HCT116 (cell line): ENCODE measurements at regions not wholly inside any gene's neighbourhood (a gene's known extent, or its start where the extent isn't known, plus 50 kb on each side); places are given as distances from the start of the nearest gene placed in this dataset.

ENCODE experiments used
- ATAC-seq: fragments of 200-7000 bp; cut with Tn5 transposase; 2 replicates; pipeline ENCODE4 v1.9.1; 2020; ENCODE audit warnings: mild to moderate bottlenecking, moderate library complexity
- BruUV-seq: library from RNA; stranded (reverse); fragments of 400-500 nt; replicated peaks from 2 replicates; lab custom pipeline; 2021; lab: Mats Ljungman, UMichigan
- CTCF ChIA-PET: fragments of 300-600 bp; sonication (Branson Sonifier 250); formaldehyde crosslinking; loops from one replicate; lab custom pipeline; 2021; ENCODE audit warnings: antibody characterized with exemption; lab: Charles Lee
- POLR2A ChIA-PET: fragments of 300-600, 350-600 bp; sonication (Branson Sonifier 250); formaldehyde crosslinking; loops from one replicate; lab custom pipeline; 2021; ENCODE audit warnings: antibody characterized with exemption; lab: Charles Lee
- RAD21 ChIA-PET, 2 experiments: fragments of 300-600 bp; sonication (Branson Sonifier 250); formaldehyde crosslinking; loops; one replicate each; lab custom pipeline; 2023; ENCODE audit warnings: low total read pairs in 2 of 2; ENCODE audit not compliant: uncharacterized antibody in 2 of 2, unreplicated experiment in 2 of 2, low non-redundant PET in 1 of 2; lab: Charles Lee
- DNase-seq: peaks from one replicate; pipeline ENCODE4 v3.0.0-alpha.2; 2010; ENCODE audit warnings: low read depth, low spot score
- H2AFZ ChIP-seq: fragments of 200-600 bp; shearing (Covaris generic), sonication (generic); 2 replicates; pipeline ENCODE4 v1.6.1; 2017; ENCODE audit warnings: low read depth, mixed run types, mixed read lengths, antibody characterized with exemption, low read length; ENCODE audit not compliant: poor library complexity, severe bottlenecking
- H3K27ac ChIP-seq: 2 replicates; pipeline ENCODE4 v1.5.1; 2012; ENCODE audit warnings: low read depth, low read length
- H3K27me3 ChIP-seq: fragments of 200-600 bp; sonication (generic); 2 replicates; pipeline ENCODE4 v1.6.1; 2016; ENCODE audit warnings: mixed run types, low read length, mixed read lengths; ENCODE audit not compliant: insufficient read depth
- H3K36me3 ChIP-seq, 2 experiments: fragments of 200-500 bp in 1 of 2; fragments of 200-600 bp in 1 of 2; sonication (Bioruptor generic) in 1 of 2; sonication (generic) in 1 of 2; 2 replicates each; pipeline versions ENCODE4 v1.5.1 to v1.6.1; 2014 to 2016; ENCODE audit warnings: low read length in 2 of 2, inconsistent platforms in 1 of 2, mixed read lengths in 1 of 2, mixed run types in 1 of 2; ENCODE audit not compliant: insufficient read depth in 2 of 2, control insufficient read depth in 1 of 2
- H3K4me1 ChIP-seq, 2 experiments: fragments of 200-600 bp in 1 of 2; sonication (generic) in 1 of 2; 2 replicates each; pipeline versions ENCODE4 v1.5.1 to v1.6.1; 2012 to 2017; ENCODE audit warnings: low read length in 2 of 2, inconsistent platforms in 1 of 2, mild to moderate bottlenecking in 1 of 2, mixed read lengths in 1 of 2, mixed run types in 1 of 2, moderate library complexity in 1 of 2; ENCODE audit not compliant: insufficient read depth in 2 of 2, control insufficient read depth in 1 of 2
- H3K4me2 ChIP-seq: fragments of 200-600 bp; sonication (generic); 2 replicates; pipeline ENCODE4 v1.6.1; 2017; ENCODE audit warnings: mixed run types, low read length, mixed read lengths
- H3K4me3 ChIP-seq, 2 experiments: fragments of 200-600 bp in 1 of 2; sonication (generic) in 1 of 2; replicated peaks in 1 of 2; 2 replicates each; pipeline ENCODE4 v1.5.1; 2011 to 2016; ENCODE audit warnings: low read length in 2 of 2, control low read depth in 1 of 2, low read depth in 1 of 2, mild to moderate bottlenecking in 1 of 2, mixed read lengths in 1 of 2, mixed run types in 1 of 2
- H3K79me2 ChIP-seq: fragments of 200-600 bp; sonication (generic); 2 replicates; pipeline ENCODE4 v1.6.1; 2017; ENCODE audit warnings: mild to moderate bottlenecking, mixed run types, low read length, moderate library complexity, mixed read lengths; ENCODE audit not compliant: insufficient read depth
- H3K9ac ChIP-seq: fragments of 200-600 bp; sonication (generic); 2 replicates; pipeline ENCODE4 v1.6.1; 2016; ENCODE audit warnings: low read length, mixed read lengths
- H3K9me2 ChIP-seq: fragments of 200-600 bp; sonication (generic), shearing (Covaris generic); 2 replicates; pipeline ENCODE4 v1.6.1; 2017; ENCODE audit warnings: mixed run types, mild to moderate bottlenecking, moderate library complexity; ENCODE audit not compliant: insufficient read depth
- H3K9me3 ChIP-seq, 2 experiments: fragments of 200-500 bp in 1 of 2; fragments of 200-600 bp in 1 of 2; sonication (Bioruptor generic) in 1 of 2; sonication (generic) in 1 of 2; 2 replicates each; pipeline ENCODE4 v1.6.1; 2014 to 2017; ENCODE audit warnings: low read length in 2 of 2, mixed read lengths in 2 of 2, inconsistent platforms in 1 of 2, low read depth in 1 of 2, mild to moderate bottlenecking in 1 of 2, mixed run types in 1 of 2, moderate library complexity in 1 of 2; ENCODE audit not compliant: control insufficient read depth in 1 of 2, insufficient read depth in 1 of 2
- H4K20me1 ChIP-seq: fragments of 200-600 bp; sonication (generic), shearing (Covaris generic); 2 replicates; pipeline ENCODE4 v1.6.1; 2017; ENCODE audit warnings: mixed run types, mild to moderate bottlenecking, moderate library complexity; ENCODE audit not compliant: insufficient read depth
- EGR1 ChIP-seq: IDR thresholded peaks from 2 replicates; pipeline ENCODE4 v1.6.1; 2012; ENCODE audit warnings: low read depth
- FOSL1 ChIP-seq: IDR thresholded peaks from 2 replicates; pipeline ENCODE4 v1.6.1; 2012; ENCODE audit warnings: low read depth
- POLR2A ChIP-seq: IDR thresholded peaks from 2 replicates; pipeline ENCODE4 v1.7.0; 2011; ENCODE audit warnings: borderline replicate concordance; ENCODE audit not compliant: insufficient read depth, insufficient read length; ENCODE audit errors: extremely low read depth
- POLR2AphosphoS5 ChIP-seq: IDR thresholded peaks from 2 replicates; pipeline ENCODE4 v1.6.1; 2011; ENCODE audit warnings: mild to moderate bottlenecking, low read depth, low read length, moderate library complexity
- RAD21 ChIP-seq: IDR thresholded peaks from 2 replicates; pipeline ENCODE4 v1.6.1; 2012; ENCODE audit warnings: low read depth, mild to moderate bottlenecking
- TCF7L2 ChIP-seq: IDR thresholded peaks from 2 replicates; pipeline ENCODE4 v1.7.0; 2011; ENCODE audit warnings: borderline replicate concordance, inconsistent platforms; ENCODE audit not compliant: insufficient read depth, insufficient read length; ENCODE audit errors: extremely low read depth
- ZBTB33 ChIP-seq: IDR thresholded peaks from 2 replicates; pipeline ENCODE4 v1.6.1; 2011; ENCODE audit warnings: mild to moderate bottlenecking, low read length, moderate library complexity; ENCODE audit not compliant: insufficient replicate concordance; ENCODE audit errors: extremely low read depth
- ZNF274 ChIP-seq: fragments of 200-500 bp; sonication (Bioruptor generic); IDR thresholded peaks from 2 replicates; pipeline ENCODE4 v1.6.1; 2014; ENCODE audit warnings: mild to moderate bottlenecking, low read depth, low read length, inconsistent platforms
- intact Hi-C: fragments of 100-400 bp; cut with micrococcal nuclease; formaldehyde crosslinking; loops from 2 replicates; pipeline ENCODE4 v1.10.0; 2022
- TF ChIP-seq, protein P1 (sequence below): IDR thresholded peaks from 2 replicates; pipeline ENCODE4 v1.6.1; 2012; ENCODE audit warnings: low read depth
- TF ChIP-seq, protein P2 (sequence below), 3 experiments: fragments of 200-600 bp in 1 of 3; sonication (generic) in 1 of 3; IDR thresholded peaks in 2 of 3; conservative IDR thresholded peaks in 1 of 3; 2 replicates each; pipeline ENCODE4 v1.5.1; 2012 to 2017; ENCODE audit warnings: low read depth in 2 of 3, low read length in 2 of 3, antibody characterized with exemption in 1 of 3, borderline replicate concordance in 1 of 3, control low read depth in 1 of 3, mild to moderate bottlenecking in 1 of 3, mixed read lengths in 1 of 3, mixed run types in 1 of 3, moderate library complexity in 1 of 3; ENCODE audit not compliant: insufficient read depth in 1 of 3

DNA sequence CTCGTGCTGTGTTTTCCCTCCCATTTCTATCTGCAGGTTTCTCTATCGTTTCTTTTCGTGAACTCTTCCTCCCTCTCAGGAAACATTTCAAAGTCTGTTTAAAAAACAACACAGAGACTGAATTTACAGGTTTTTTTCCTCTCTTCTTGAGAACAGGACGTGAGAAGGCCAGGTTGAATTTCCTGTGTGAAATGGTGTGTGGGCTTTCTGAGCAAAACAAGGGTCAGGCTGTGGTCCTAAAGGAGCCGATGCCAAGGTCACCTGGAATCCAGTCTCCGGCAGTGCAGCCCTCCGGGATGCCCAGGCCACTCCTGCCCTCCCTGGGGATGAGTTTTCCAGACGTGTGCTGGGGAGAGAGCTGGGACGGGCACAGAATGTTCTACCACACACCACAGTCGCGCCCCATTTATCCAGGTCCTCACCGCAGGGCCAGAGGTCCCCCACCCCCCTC is 62.7 kb upstream of the RUNX3 start:
- Histone ChIP-seq H3K79me2 (no peaks in the 10 kb centered on the region), H4K20me1 (no peaks in the 10 kb centered on the region), H3K4me2 (no peak overlapping the region), H3K9me3 (no peaks in the 10 kb centered on the region), H3K9me2 (no peaks in the 10 kb centered on the region), H3K4me1 (no peaks in the 10 kb centered on the region), H3K27ac (no peak overlapping the region), H3K27me3 (no peaks in the 10 kb centered on the region), H2AFZ (no peak overlapping the region), H3K4me3 (no peak overlapping the region), H3K9ac (no peak overlapping the region), H3K36me3 (no peaks in the 10 kb centered on the region)
- POLR2A ChIA-PET, result no interaction called here
- CTCF ChIA-PET, result no interaction called here
- no TSS peak for BruUV-seq
- TF ChIP-seq EGR1 (no peak), ZBTB33 (no peak), ZNF274 (no peak), POLR2A (no peak), FOSL1 (no peak), RAD21 (no peak), TCF7L2 (no peak), POLR2AphosphoS5 (no peak)
- TF ChIP-seq, protein P1, sequence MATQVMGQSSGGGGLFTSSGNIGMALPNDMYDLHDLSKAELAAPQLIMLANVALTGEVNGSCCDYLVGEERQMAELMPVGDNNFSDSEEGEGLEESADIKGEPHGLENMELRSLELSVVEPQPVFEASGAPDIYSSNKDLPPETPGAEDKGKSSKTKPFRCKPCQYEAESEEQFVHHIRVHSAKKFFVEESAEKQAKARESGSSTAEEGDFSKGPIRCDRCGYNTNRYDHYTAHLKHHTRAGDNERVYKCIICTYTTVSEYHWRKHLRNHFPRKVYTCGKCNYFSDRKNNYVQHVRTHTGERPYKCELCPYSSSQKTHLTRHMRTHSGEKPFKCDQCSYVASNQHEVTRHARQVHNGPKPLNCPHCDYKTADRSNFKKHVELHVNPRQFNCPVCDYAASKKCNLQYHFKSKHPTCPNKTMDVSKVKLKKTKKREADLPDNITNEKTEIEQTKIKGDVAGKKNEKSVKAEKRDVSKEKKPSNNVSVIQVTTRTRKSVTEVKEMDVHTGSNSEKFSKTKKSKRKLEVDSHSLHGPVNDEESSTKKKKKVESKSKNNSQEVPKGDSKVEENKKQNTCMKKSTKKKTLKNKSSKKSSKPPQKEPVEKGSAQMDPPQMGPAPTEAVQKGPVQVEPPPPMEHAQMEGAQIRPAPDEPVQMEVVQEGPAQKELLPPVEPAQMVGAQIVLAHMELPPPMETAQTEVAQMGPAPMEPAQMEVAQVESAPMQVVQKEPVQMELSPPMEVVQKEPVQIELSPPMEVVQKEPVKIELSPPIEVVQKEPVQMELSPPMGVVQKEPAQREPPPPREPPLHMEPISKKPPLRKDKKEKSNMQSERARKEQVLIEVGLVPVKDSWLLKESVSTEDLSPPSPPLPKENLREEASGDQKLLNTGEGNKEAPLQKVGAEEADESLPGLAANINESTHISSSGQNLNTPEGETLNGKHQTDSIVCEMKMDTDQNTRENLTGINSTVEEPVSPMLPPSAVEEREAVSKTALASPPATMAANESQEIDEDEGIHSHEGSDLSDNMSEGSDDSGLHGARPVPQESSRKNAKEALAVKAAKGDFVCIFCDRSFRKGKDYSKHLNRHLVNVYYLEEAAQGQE, result no peak
- TF ChIP-seq, protein P2, sequence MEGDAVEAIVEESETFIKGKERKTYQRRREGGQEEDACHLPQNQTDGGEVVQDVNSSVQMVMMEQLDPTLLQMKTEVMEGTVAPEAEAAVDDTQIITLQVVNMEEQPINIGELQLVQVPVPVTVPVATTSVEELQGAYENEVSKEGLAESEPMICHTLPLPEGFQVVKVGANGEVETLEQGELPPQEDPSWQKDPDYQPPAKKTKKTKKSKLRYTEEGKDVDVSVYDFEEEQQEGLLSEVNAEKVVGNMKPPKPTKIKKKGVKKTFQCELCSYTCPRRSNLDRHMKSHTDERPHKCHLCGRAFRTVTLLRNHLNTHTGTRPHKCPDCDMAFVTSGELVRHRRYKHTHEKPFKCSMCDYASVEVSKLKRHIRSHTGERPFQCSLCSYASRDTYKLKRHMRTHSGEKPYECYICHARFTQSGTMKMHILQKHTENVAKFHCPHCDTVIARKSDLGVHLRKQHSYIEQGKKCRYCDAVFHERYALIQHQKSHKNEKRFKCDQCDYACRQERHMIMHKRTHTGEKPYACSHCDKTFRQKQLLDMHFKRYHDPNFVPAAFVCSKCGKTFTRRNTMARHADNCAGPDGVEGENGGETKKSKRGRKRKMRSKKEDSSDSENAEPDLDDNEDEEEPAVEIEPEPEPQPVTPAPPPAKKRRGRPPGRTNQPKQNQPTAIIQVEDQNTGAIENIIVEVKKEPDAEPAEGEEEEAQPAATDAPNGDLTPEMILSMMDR (IDR thresholded peaks at IDR 0.05 in 2 of 3, conservative IDR thresholded peaks at IDR 0.05 in 1 of 3; ENCODE audit: borderline replicate concordance in 1 of 3, insufficient read depth in 1 of 3, low read depth in 2 of 3, low read length in 2 of 3), result no peak
- intact Hi-C loops, result no loop called here
- DNase-seq (no peak), ATAC-seq (no peak)
- RAD21 ChIA-PET, result no interaction called here
